Peyer's patch (tissue), 4 donors: ENCODE measurements at regions not wholly inside any gene's neighbourhood (a gene's known extent, or its start where the extent isn't known, plus 50 kb on each side); places are given as distances from the start of the nearest gene placed in this dataset.
"Not testable (repeated sequence)": the region's sequence is repeated elsewhere in the genome, so short reads cannot be mapped to it uniquely, and the experiment has no call there.

Source experiments
- CTCF ChIP-seq, 6 experiments: fragments of 450-650 bp in 4 of 6; fragments of 200-600 bp in 2 of 6; sonication (generic) in 1 of 6; IDR thresholded peaks; one replicate each; pipeline ENCODE4 v1.5.1; 2017 to 2019; ENCODE audit warnings: antibody characterized with exemption in 6 of 6, mild to moderate bottlenecking in 3 of 6, moderate library complexity in 1 of 6
- POLR2A ChIP-seq, 2 donors: fragments of 450-650 bp; IDR thresholded peaks; one replicate each; pipeline ENCODE4 v1.5.1; 2017; ENCODE audit warnings: antibody characterized with exemption in 2 of 2, mild to moderate bottlenecking in 2 of 2, moderate library complexity in 2 of 2

DNA sequence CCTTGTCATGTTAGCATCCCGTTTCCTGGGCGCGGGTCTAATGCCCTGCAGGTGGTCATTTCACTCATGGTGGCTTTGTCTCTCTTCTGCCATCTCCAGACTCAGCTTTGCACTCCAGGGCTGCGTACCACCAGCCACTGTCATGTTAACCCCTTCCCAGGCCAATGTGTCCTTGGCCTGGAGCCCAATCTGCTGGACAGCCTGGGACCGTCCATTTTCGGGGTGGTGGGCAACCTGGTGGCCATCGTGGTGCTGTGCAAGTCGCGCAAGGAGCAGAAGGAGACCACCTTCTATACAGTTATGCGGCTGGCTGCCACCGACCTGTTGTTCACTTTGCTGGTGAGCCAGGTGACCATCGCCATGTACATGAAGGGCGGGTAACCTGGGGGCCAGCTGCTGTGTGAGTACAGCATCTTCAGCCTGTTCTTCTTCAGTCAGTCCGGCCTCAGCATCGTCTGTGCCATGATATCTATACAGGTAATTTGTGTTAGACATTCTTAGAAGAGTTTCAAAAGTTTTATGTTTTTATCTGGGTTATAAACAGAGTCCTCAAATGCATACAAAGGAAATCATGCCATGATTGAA is 1654.0 kb downstream of the SPATA31A7 start:
- TF ChIP-seq CTCF, POLR2A (IDR thresholded peaks at IDR 0.05): not testable (repeated sequence)
